Adrenal gland (tissue), 5 donors: ENCODE measurements at regions not wholly inside any gene's neighbourhood (a gene's known extent, or its start where the extent isn't known, plus 50 kb on each side); places are given as distances from the start of the nearest gene placed in this dataset.

Source experiments
- CTCF ChIP-seq, 6 experiments: fragments of 450-650 bp in 4 of 6; fragments of 200-600 bp in 2 of 6; sonication (generic) in 1 of 6; IDR thresholded peaks; 1 replicate in 5 of 6; 2 replicates in 1 of 6; pipeline versions ENCODE4 v1.5.1 to v1.8.0; 2016 to 2021; ENCODE audit warnings: antibody characterized with exemption in 6 of 6, mild to moderate bottlenecking in 2 of 6, moderate library complexity in 1 of 6
- POLR2A ChIP-seq, 2 donors: fragments of 450-650 bp; IDR thresholded peaks; one replicate each; pipeline ENCODE4 v1.6.1; 2017; ENCODE audit warnings: antibody characterized with exemption in 2 of 2, mild to moderate bottlenecking in 2 of 2, moderate library complexity in 1 of 2
- donor health status: DM: no; HTN: no; CAD: no.

- TF ChIP-seq CTCF (IDR thresholded peaks at IDR 0.05) (peak in 3 of 6 experiments; percentile 27 to 40 (median 30)), POLR2A (IDR thresholded peaks at IDR 0.05) (no peak)
Measured at GRCh38 chr18:53909668-53910067, 314.8 kb downstream of the MBD2 start.
